Tibial nerve (tissue), 4 donors: ENCODE measurements at regions not wholly inside any gene's neighbourhood (a gene's known extent, or its start where the extent isn't known, plus 50 kb on each side); places are given as distances from the start of the nearest gene placed in this dataset.

Experiments used
- DNase-seq, 2 donors: peaks; one replicate each; pipeline ENCODE4 v3.0.0-alpha.2; 2019; ENCODE audit warnings: low spot score in 2 of 2
- H3K27ac ChIP-seq, 4 donors: fragments of 200-600 bp; sonication (generic) in 3 of 4; one replicate each; pipeline ENCODE4 v1.5.1; 2017 to 2019; ENCODE audit warnings: mild to moderate bottlenecking in 1 of 4
- H3K27me3 ChIP-seq, 2 donors: fragments of 200-600 bp; sonication (generic) in 1 of 2; one replicate each; pipeline versions ENCODE4 v1.5.1 to v1.6.0; 2017 to 2019
- H3K36me3 ChIP-seq, 3 donors: fragments of 200-600 bp; sonication (generic); one replicate each; pipeline ENCODE4 v1.5.1; 2018 to 2019
- H3K4me1 ChIP-seq, 4 donors: fragments of 200-600 bp; sonication (generic) in 3 of 4; one replicate each; pipeline ENCODE4 v1.5.1; 2017 to 2019
- H3K4me3 ChIP-seq, 4 donors: fragments of 200-600 bp; sonication (generic) in 3 of 4; one replicate each; pipeline ENCODE4 v1.5.1; 2017 to 2019; ENCODE audit warnings: mild to moderate bottlenecking in 1 of 4, moderate library complexity in 1 of 4
- H3K9me3 ChIP-seq, 4 donors: fragments of 200-600 bp; sonication (generic) in 3 of 4; one replicate each; pipeline ENCODE4 v1.5.1; 2017 to 2019
- CTCF ChIP-seq, 5 experiments: fragments of 200-600 bp in 3 of 5; fragments of 450-650 bp in 2 of 5; sonication (generic) in 3 of 5; IDR thresholded peaks; one replicate each; pipeline ENCODE4 v1.5.1; 2016 to 2019; ENCODE audit warnings: antibody characterized with exemption in 5 of 5, mild to moderate bottlenecking in 3 of 5, moderate library complexity in 2 of 5
- EP300 ChIP-seq, 2 donors: sonication (generic); formaldehyde crosslinking; IDR thresholded peaks; one replicate each; pipeline ENCODE4 v1.6.1; 2017; ENCODE audit warnings: antibody characterized with exemption in 2 of 2, mild to moderate bottlenecking in 1 of 2
- POLR2A ChIP-seq, 2 donors: fragments of 450-650 bp; IDR thresholded peaks; one replicate each; pipeline ENCODE4 v1.6.1; 2017; ENCODE audit warnings: antibody characterized with exemption in 2 of 2, mild to moderate bottlenecking in 2 of 2, moderate library complexity in 2 of 2
- WGBS, 2 donors: methylation state at CpG; one replicate each; pipeline ENCODE4 v1.1.5; 2018; 5-methylcytosine and 5-hydroxymethylcytosine counted together

GRCh38 chr2:21406911-21407310, 283.1 kb downstream of the TDRD15 start:
- no peak for TF ChIP-seq EP300 (IDR thresholded peaks at IDR 0.05)
- TF ChIP-seq POLR2A (IDR thresholded peaks at IDR 0.05): no peak
- TF ChIP-seq CTCF (IDR thresholded peaks at IDR 0.05): no peak
- H3K27ac ChIP-seq: no peak overlapping the region
- H3K27me3 ChIP-seq: no peaks in the 10 kb centered on the region
- H3K9me3 ChIP-seq: no peaks in the 10 kb centered on the region
- 34 to 42% methylated on average over 3 of the region's 3 CpGs for WGBS, 2 donors
- no peaks in the 10 kb centered on the region for H3K4me1 ChIP-seq
- DNase-seq: no peak
- H3K36me3 ChIP-seq: no peaks in the 10 kb centered on the region
- no peak overlapping the region for H3K4me3 ChIP-seq

GRCh38 chr2:21407851-21408250, 284.1 kb downstream of the TDRD15 start:
- H3K9me3 ChIP-seq: no peaks in the 10 kb centered on the region
- WGBS, 2 donors: 74 to 79% methylated on average over 1 of the region's 1 CpG
- no peak overlapping the region for H3K4me3 ChIP-seq
- TF ChIP-seq EP300 (IDR thresholded peaks at IDR 0.05) (no peak), POLR2A (IDR thresholded peaks at IDR 0.05) (no peak), CTCF (IDR thresholded peaks at IDR 0.05) (no peak)
- no peak overlapping the region for H3K27ac ChIP-seq
- H3K36me3 ChIP-seq: no peaks in the 10 kb centered on the region
- no peak for DNase-seq
- no peaks in the 10 kb centered on the region for H3K27me3 ChIP-seq
- H3K4me1 ChIP-seq: no peaks in the 10 kb centered on the region

GRCh38 chr2:21411741-21412140, 288.0 kb downstream of the TDRD15 start:
- Histone ChIP-seq H3K27ac (no peak overlapping the region), H3K9me3 (no peaks in the 10 kb centered on the region), H3K4me1 (no peaks in the 10 kb centered on the region), H3K27me3 (no peaks in the 10 kb centered on the region), H3K36me3 (no peaks in the 10 kb centered on the region), H3K4me3 (no peak overlapping the region)
- DNase-seq: no peak
- TF ChIP-seq EP300 (IDR thresholded peaks at IDR 0.05) (no peak), POLR2A (IDR thresholded peaks at IDR 0.05) (no peak), CTCF (IDR thresholded peaks at IDR 0.05) (no peak)
- 55 to 60% methylated on average over 5 of the region's 5 CpGs for WGBS, 2 donors

GRCh38 chr2:21412944-21413443, 289.2 kb downstream of the TDRD15 start:
- no peak for DNase-seq
- no peak overlapping the region for H3K4me3 ChIP-seq
- no peaks in the 10 kb centered on the region for H3K9me3 ChIP-seq
- H3K4me1 ChIP-seq: no peaks in the 10 kb centered on the region
- no peaks in the 10 kb centered on the region for H3K27me3 ChIP-seq
- H3K27ac ChIP-seq: no peak overlapping the region
- no peaks in the 10 kb centered on the region for H3K36me3 ChIP-seq
- WGBS, 2 donors: 63 to 67% methylated on average over 4 of the region's 4 CpGs
- no peak for TF ChIP-seq POLR2A (IDR thresholded peaks at IDR 0.05)
- TF ChIP-seq CTCF (IDR thresholded peaks at IDR 0.05): no peak
- no peak for TF ChIP-seq EP300 (IDR thresholded peaks at IDR 0.05)

- Histone ChIP-seq H3K27me3 (no peaks in the 10 kb centered on the region), H3K36me3 (no peaks in the 10 kb centered on the region), H3K27ac (no peak overlapping the region), H3K9me3 (no peaks in the 10 kb centered on the region), H3K4me1 (no peaks in the 10 kb centered on the region), H3K4me3 (no peak overlapping the region)
- DNase-seq: no peak
- TF ChIP-seq POLR2A (IDR thresholded peaks at IDR 0.05) (no peak), EP300 (IDR thresholded peaks at IDR 0.05) (no peak)
- WGBS, 2 donors: 70 to 80% methylated on average over 3 of the region's 3 CpGs
Measured at GRCh38 chr2:21415234-21415633, 291.5 kb downstream of the TDRD15 start.

GRCh38 chr2:21416226-21416625, 292.5 kb downstream of the TDRD15 start:
- Histone ChIP-seq H3K9me3 (no peaks in the 10 kb centered on the region), H3K36me3 (no peaks in the 10 kb centered on the region), H3K4me1 (no peaks in the 10 kb centered on the region), H3K4me3 (no peak overlapping the region), H3K27me3 (no peaks in the 10 kb centered on the region), H3K27ac (no peak overlapping the region)
- TF ChIP-seq EP300 (IDR thresholded peaks at IDR 0.05) (no peak), CTCF (IDR thresholded peaks at IDR 0.05) (no peak), POLR2A (IDR thresholded peaks at IDR 0.05) (no peak)
- no peak for DNase-seq
